ENCODE measurements at regions not wholly inside any gene's neighbourhood (a gene's known extent, or its start where the extent isn't known, plus 50 kb on each side); places are given as distances from the start of the nearest gene placed in this dataset.
"Not testable (repeated sequence)": the region's sequence is repeated elsewhere in the genome, so short reads cannot be mapped to it uniquely, and the experiment has no call there.

DNA sequence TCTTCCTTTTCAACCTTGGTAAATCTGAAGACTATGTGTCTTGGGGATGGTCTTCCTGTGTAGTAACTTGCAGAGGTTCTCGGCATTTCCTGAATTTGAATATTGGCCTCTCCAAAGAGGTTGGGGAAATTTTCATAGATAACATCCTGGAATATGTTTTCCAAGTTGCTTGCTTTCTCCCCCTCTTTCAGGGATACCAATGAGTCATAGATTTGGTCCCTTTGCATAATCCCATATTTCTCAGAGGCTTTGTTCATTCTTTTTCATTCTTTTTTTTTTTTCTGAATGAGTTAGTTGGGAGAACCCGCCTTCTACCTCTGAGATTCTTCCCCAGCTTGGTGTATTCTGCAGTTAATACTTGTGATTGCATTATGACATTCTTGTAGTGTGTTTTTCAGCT lies 549.2 kb upstream of the AMOT start:
- POLR2A ChIA-PET, result no interaction called here

GRCh38 chrX:113384628-113385027 lies 544.0 kb upstream of the AMOT start:
- no peaks in the 10 kb centered on the region for H3K36me3 Mint-ChIP-seq (ENCODE audit: insufficient read depth, unreplicated experiment)
- TF ChIP-seq CTCF (IDR thresholded peaks at IDR 0.05; ENCODE audit: unreplicated experiment), result no peak

More for the DNA sequence above, 549.2 kb upstream of the AMOT start:
- DNase-seq (ENCODE audit: unreplicated experiment), result no peak
- TF ChIP-seq CTCF (IDR thresholded peaks at IDR 0.05; ENCODE audit: unreplicated experiment), result no peak
- Mint-ChIP-seq H3K9me3 (ENCODE audit: unreplicated experiment) (no peaks in the 10 kb centered on the region), H3K27me3 (ENCODE audit: insufficient read depth, unreplicated experiment) (peaks cover 70% of the 10 kb centered on the region), H3K27ac (ENCODE audit: low read depth, unreplicated experiment) (no peak overlapping the region), H3K4me1 (ENCODE audit: insufficient read depth, unreplicated experiment) (peaks cover 12% of the 10 kb centered on the region), H3K4me3 (ENCODE audit: unreplicated experiment) (no peak overlapping the region), H3K36me3 (ENCODE audit: insufficient read depth, unreplicated experiment) (no peaks in the 10 kb centered on the region)
- CTCF ChIA-PET, result interaction anchor here (0.6 to 0.9 kb wide), 2 partner anchors 9 to 208 kb away, joined by 3 to 4 read pairs; no protein-coding TSS in a partner anchor
- BruUV-seq (replicated peaks), result no TSS peak
- intact Hi-C loops (cut with micrococcal nuclease), result no loop called here

GRCh38 chrX:113373421-113373820 lies 532.8 kb upstream of the AMOT start:
- H3K27ac Mint-ChIP-seq (ENCODE audit: low read depth, unreplicated experiment); DNase-seq (ENCODE audit: unreplicated experiment); H3K4me1 Mint-ChIP-seq (ENCODE audit: insufficient read depth, unreplicated experiment); H3K4me3 Mint-ChIP-seq (ENCODE audit: unreplicated experiment); H3K36me3 Mint-ChIP-seq (ENCODE audit: insufficient read depth, unreplicated experiment); intact Hi-C loops (cut with micrococcal nuclease); POLR2A ChIA-PET; H3K9me3 Mint-ChIP-seq (ENCODE audit: unreplicated experiment); BruUV-seq (replicated peaks): not testable (repeated sequence)
- H3K27me3 Mint-ChIP-seq (ENCODE audit: insufficient read depth, unreplicated experiment), result peaks cover 34% of the 10 kb centered on the region
- CTCF ChIA-PET, result interaction anchor here (0.6 kb wide), 1 partner anchor 1336 kb away, joined by 3 read pairs; no protein-coding TSS in a partner anchor

More at GRCh38 chrX:113384628-113385027, 544.0 kb upstream of the AMOT start:
- ChIA-PET CTCF (no interaction called here), POLR2A (interaction anchor here (0.5 to 1.6 kb wide), 3 partner anchors 15 to 419 kb away, joined by 3 to 9 read pairs (median 5); no protein-coding TSS in a partner anchor)
- peak; percentile 83 for DNase-seq (ENCODE audit: unreplicated experiment)
- H3K9me3 Mint-ChIP-seq (ENCODE audit: unreplicated experiment), result no peaks in the 10 kb centered on the region
- peaks cover 12% of the 10 kb centered on the region for H3K4me1 Mint-ChIP-seq (ENCODE audit: insufficient read depth, unreplicated experiment)
- no peak overlapping the region for H3K27ac Mint-ChIP-seq (ENCODE audit: low read depth, unreplicated experiment)
- H3K27me3 Mint-ChIP-seq (ENCODE audit: insufficient read depth, unreplicated experiment), result peaks cover 75% of the 10 kb centered on the region
- H3K4me3 Mint-ChIP-seq (ENCODE audit: unreplicated experiment), result no peak overlapping the region
- intact Hi-C loops (cut with micrococcal nuclease), result no loop called here
- no TSS peak for BruUV-seq (replicated peaks)

DNA sequence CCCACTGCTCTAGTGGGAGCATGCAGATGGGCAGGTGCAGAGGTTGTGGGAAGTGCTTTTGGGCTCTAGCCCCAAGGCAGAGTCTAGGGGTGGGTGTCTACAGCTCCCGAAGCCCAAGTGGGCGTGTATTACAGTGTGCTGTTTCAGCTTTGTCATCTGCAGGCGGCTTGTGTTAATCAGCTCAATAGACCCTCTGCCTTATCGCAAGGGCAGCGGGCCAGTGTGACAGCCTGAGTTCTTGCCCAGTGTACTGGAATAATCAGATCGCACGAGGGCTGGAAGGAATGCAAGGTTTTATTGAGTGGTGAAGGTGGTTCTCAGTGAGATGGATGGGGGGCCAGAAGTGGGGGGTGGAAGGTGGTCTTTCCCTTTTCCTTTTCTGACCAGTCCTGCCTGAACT lies 529.4 kb upstream of the AMOT start:
- DNase-seq (ENCODE audit: unreplicated experiment), result no peak
- no TSS peak for BruUV-seq (replicated peaks)
- Mint-ChIP-seq H3K4me1 (ENCODE audit: insufficient read depth, unreplicated experiment) (no peaks in the 10 kb centered on the region), H3K9me3 (ENCODE audit: unreplicated experiment) (no peaks in the 10 kb centered on the region), H3K36me3 (ENCODE audit: insufficient read depth, unreplicated experiment) (no peaks in the 10 kb centered on the region), H3K27ac (ENCODE audit: low read depth, unreplicated experiment) (no peak overlapping the region), H3K4me3 (ENCODE audit: unreplicated experiment) (no peak overlapping the region), H3K27me3 (ENCODE audit: insufficient read depth, unreplicated experiment) (peaks cover 34% of the 10 kb centered on the region)
- ChIA-PET CTCF (no interaction called here), POLR2A (interaction anchor here (1.0 to 1.3 kb wide), 2 partner anchors 12 to 14 kb away, joined by 5 to 6 read pairs; no protein-coding TSS in a partner anchor)
- intact Hi-C loops (cut with micrococcal nuclease), result no loop called here
- no peak for TF ChIP-seq CTCF (IDR thresholded peaks at IDR 0.05; ENCODE audit: unreplicated experiment)

DNA sequence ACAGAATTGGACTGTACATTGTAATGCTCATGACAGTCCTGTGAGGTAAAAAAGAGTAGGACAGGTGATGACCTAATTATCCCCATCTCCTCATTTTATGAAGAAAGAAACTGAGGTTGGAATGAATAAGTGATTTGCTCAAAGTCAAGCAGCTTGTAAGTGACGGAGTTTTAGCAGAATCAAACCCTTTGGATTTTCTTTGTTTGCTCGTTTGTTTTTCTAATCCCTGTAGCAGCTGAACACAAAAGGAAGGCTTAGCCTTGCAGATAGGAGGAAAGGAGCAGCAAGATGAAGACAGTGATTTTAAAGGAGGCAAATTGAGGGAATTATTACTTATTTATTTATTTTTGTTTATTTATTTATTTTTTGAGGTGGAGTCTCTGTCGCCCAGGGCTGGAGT lies 528.4 kb upstream of the AMOT start:
- ChIA-PET POLR2A (interaction anchor here (1.3 kb wide), 1 partner anchor 11 kb away, joined by 6 read pairs; no protein-coding TSS in a partner anchor), CTCF (no interaction called here)
- no peak overlapping the region for H3K4me3 Mint-ChIP-seq (ENCODE audit: unreplicated experiment)
- H3K27me3 Mint-ChIP-seq (ENCODE audit: insufficient read depth, unreplicated experiment), result peaks cover 43% of the 10 kb centered on the region
- no peak overlapping the region for H3K27ac Mint-ChIP-seq (ENCODE audit: low read depth, unreplicated experiment)
- TF ChIP-seq CTCF (IDR thresholded peaks at IDR 0.05; ENCODE audit: unreplicated experiment), result no peak
- no peaks in the 10 kb centered on the region for H3K4me1 Mint-ChIP-seq (ENCODE audit: insufficient read depth, unreplicated experiment)
- no TSS peak for BruUV-seq (replicated peaks)
- intact Hi-C loops (cut with micrococcal nuclease), result no loop called here
- no peak for DNase-seq (ENCODE audit: unreplicated experiment)
- H3K9me3 Mint-ChIP-seq (ENCODE audit: unreplicated experiment), result peaks cover 5% of the 10 kb centered on the region
- no peaks in the 10 kb centered on the region for H3K36me3 Mint-ChIP-seq (ENCODE audit: insufficient read depth, unreplicated experiment)
